ENCODE measurements at regions not wholly inside any gene's neighbourhood (a gene's known extent, or its start where the extent isn't known, plus 50 kb on each side); places are given as distances from the start of the nearest gene placed in this dataset.
A peak's percentile ranks its signal among the peaks of the same experiment; 100 is the strongest.

DNA sequence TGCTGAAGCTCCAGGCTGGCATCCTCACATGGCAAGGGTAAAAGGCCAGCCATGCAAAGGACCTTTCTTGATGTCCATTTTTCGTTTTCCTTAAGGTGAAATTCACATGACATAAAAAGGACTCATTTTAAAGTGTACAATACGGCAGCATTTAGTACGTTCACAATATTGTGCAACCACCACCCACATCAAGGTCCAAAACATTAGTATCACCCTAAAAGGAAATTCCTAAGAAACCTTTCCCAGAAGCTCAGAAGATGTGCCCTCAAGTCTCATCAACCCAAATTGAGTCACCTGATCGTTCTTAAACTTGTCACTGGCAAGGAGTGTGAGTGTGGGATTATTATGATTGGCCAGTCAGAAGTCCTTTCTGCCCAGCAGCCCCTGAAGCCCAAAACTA is 250.1 kb downstream of the TLE3 start:
- TF ChIP-seq, protein P1, sequence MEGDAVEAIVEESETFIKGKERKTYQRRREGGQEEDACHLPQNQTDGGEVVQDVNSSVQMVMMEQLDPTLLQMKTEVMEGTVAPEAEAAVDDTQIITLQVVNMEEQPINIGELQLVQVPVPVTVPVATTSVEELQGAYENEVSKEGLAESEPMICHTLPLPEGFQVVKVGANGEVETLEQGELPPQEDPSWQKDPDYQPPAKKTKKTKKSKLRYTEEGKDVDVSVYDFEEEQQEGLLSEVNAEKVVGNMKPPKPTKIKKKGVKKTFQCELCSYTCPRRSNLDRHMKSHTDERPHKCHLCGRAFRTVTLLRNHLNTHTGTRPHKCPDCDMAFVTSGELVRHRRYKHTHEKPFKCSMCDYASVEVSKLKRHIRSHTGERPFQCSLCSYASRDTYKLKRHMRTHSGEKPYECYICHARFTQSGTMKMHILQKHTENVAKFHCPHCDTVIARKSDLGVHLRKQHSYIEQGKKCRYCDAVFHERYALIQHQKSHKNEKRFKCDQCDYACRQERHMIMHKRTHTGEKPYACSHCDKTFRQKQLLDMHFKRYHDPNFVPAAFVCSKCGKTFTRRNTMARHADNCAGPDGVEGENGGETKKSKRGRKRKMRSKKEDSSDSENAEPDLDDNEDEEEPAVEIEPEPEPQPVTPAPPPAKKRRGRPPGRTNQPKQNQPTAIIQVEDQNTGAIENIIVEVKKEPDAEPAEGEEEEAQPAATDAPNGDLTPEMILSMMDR (IDR thresholded peaks at IDR 0.05; ENCODE audit: insufficient read depth, low read depth, low read length) = no peak
- H3K4me3 ChIP-seq (ENCODE audit: low read depth, low read length) = no peak overlapping the region
- DNase-seq (ENCODE audit: low read depth) = no peak

- no peak for DNase-seq (ENCODE audit: low read depth)
- no peak overlapping the region for H3K4me3 ChIP-seq (ENCODE audit: low read depth, low read length)
- TF ChIP-seq, protein P1 (IDR thresholded peaks at IDR 0.05; ENCODE audit: insufficient read depth, low read depth, low read length) = no peak
Observed at GRCh38 chr15:69848096-69848495, 249.6 kb downstream of the TLE3 start.

DNA sequence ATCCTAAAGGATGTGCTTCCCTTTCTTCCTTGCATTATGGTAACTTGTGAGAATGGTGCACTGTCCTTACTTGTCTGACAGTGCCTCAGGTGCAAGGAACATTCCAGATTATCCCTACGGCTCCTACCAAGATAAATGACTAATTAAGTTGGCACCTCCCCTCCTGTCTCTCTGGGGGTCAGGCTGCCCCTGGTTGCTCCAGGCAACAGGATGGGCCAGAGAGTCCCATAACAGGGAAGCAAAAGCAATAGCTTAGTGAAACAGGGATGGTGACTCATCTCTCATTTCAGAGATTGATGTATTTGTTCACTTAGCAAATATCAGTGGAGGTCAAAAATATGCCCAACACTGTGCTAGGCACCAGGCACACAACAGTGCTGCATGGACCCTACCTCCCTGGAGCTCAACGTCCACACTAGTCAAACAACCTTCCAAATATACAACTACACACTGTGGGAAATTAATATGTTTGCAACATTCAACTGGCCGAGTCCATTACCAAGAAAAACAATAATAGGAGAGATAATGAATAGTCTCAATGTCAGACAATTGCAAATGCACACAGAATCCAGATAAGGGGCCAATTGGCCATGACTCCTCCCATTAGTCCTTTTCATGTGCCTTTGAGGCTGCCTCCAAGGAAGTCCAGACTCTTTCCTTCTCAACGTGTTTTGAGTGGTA is 249.0 kb downstream of the TLE3 start:
- DNase-seq (ENCODE audit: low read depth) = peak; percentile 14
- no peak overlapping the region for H3K4me3 ChIP-seq (ENCODE audit: low read depth, low read length)
- TF ChIP-seq, protein P1 (IDR thresholded peaks at IDR 0.05; ENCODE audit: insufficient read depth, low read depth, low read length) = no peak

DNA sequence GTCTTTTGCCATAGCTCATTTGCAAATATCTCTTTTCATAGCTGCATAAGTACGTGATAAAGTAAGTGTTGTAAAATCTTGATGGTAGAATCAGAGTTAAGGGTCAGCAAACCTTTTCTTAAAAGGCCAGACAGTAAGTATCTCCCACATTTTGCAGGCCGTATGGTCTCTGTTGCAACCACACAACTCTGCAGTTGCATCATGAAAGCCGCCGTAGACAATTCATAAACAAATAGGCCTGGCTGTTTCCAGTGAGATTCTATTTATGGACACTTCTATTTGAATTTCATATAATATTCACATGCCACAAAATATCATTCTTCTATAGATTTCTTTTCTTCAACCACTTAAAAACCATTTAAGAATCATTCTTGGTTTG is 248.5 kb downstream of the TLE3 start:
- peak; percentile 88 for DNase-seq (ENCODE audit: low read depth)
- TF ChIP-seq, protein P1 (IDR thresholded peaks at IDR 0.05; ENCODE audit: insufficient read depth, low read depth, low read length) = no peak
- no peak overlapping the region for H3K4me3 ChIP-seq (ENCODE audit: low read depth, low read length)

DNA sequence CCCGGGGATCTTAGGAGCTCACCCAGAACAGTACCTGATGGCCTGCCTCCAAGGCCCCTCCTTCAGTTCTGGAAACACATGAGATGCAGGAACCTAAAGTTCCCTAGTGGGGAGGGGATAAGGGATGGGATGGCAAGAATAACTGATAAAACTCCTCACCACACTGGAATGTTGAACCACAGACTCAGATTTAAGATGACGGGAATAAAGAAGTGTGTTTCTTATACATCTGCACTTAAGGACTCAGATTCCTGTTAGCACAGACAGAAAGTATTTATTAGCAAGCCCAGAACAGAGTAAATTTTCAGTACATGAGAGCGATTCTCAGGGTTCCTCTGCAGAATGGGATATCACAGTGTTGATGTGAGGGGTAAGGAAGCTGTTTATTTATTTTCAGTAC is 245.2 kb downstream of the TLE3 start:
- TF ChIP-seq, protein P1 (IDR thresholded peaks at IDR 0.05; ENCODE audit: insufficient read depth, low read depth, low read length) = no peak
- peak; percentile 86 for DNase-seq (ENCODE audit: low read depth)
- no peak overlapping the region for H3K4me3 ChIP-seq (ENCODE audit: low read depth, low read length)

DNA sequence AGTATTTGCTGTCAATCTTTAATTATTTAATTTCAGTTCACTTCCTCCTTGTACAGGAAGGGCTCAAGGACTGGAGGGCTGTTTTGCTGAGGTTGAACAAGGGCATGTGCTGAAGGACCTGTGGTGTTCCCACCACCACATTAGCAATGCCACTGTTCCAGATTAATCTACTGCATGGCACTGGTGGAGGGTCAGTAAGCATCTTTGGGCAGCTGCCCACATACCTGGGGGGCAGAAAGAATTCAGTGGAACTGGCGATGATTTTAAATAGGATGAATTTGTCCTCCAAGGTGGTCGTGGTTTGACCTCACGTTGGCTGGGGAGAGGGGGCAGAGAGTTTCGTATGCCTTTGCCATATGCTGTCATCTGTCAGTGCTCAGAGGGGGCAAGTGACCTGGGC is 244.8 kb downstream of the TLE3 start:
- no peak for DNase-seq (ENCODE audit: low read depth)
- TF ChIP-seq, protein P1 (IDR thresholded peaks at IDR 0.05; ENCODE audit: insufficient read depth, low read depth, low read length) = no peak
- H3K4me3 ChIP-seq (ENCODE audit: low read depth, low read length) = no peak overlapping the region

GRCh38 chr15:69853544-69853951 is 244.2 kb downstream of the TLE3 start:
- no peak overlapping the region for H3K4me3 ChIP-seq (ENCODE audit: low read depth, low read length)
- peak; percentile 63 for DNase-seq (ENCODE audit: low read depth)
- TF ChIP-seq, protein P1 (IDR thresholded peaks at IDR 0.05; ENCODE audit: insufficient read depth, low read depth, low read length) = no peak

All from fibroblast of villous mesenchyme (primary cell).